SK-N-MC (cell line): ENCODE measurements at regions not wholly inside any gene's neighbourhood (a gene's known extent, or its start where the extent isn't known, plus 50 kb on each side); places are given as distances from the start of the nearest gene placed in this dataset.
"Not testable (repeated sequence)": the region's sequence is repeated elsewhere in the genome, so short reads cannot be mapped to it uniquely, and the experiment has no call there.

Experiments used
- EZH2 ChIP-seq: fragments of 200-600 bp; sonication (generic); IDR thresholded peaks from one replicate; pipeline ENCODE4 v1.6.1; 2017; ENCODE audit warnings: antibody characterized with exemption
- FOXP2 ChIP-seq: optimal IDR thresholded peaks from 2 replicates; pipeline ENCODE3; 2011; ENCODE audit warnings: mild to moderate bottlenecking, moderate library complexity; ENCODE audit not compliant: insufficient read depth; ENCODE audit errors: extremely low read length, control extremely low read depth
- POLR2AphosphoS5 ChIP-seq: IDR thresholded peaks from 2 replicates; pipeline ENCODE4 v1.6.1; 2012; ENCODE audit warnings: mild to moderate bottlenecking, low read depth, low read length, borderline replicate concordance

- TF ChIP-seq EZH2, POLR2AphosphoS5, FOXP2: not testable (repeated sequence)
Observed at GRCh38 chr5:51814817-51815216, 431.6 kb downstream of the ISL1 start.
